A549 (cell line): ENCODE measurements at regions not wholly inside any gene's neighbourhood (a gene's known extent, or its start where the extent isn't known, plus 50 kb on each side); places are given as distances from the start of the nearest gene placed in this dataset.

Source experiments
- CTCF ChIP-seq: fragments of >200 bp; sonication (Bioruptor Twin); formaldehyde crosslinking; IDR thresholded peaks from 3 replicates; pipeline ENCODE4 v1.5.1; 2016
- EP300 ChIP-seq, 2 experiments: fragments of >200 bp; sonication (Bioruptor Twin); formaldehyde crosslinking; IDR thresholded peaks; 2 replicates in 1 of 2; 3 replicates in 1 of 2; pipeline ENCODE4 v1.6.1; 2016 to 2017
- FOXS1 ChIP-seq: fragments of 250-450 bp; sonication (Bioruptor Pico); IDR thresholded peaks from 2 replicates; pipeline ENCODE4 v1.5.0; 2020; ENCODE audit warnings: mild to moderate bottlenecking, moderate library complexity
- KDM1A ChIP-seq: fragments of 200-600 bp; sonication (generic); IDR thresholded peaks from 2 replicates; pipeline ENCODE4 v1.6.1; 2016; ENCODE audit warnings: low read depth, mild to moderate bottlenecking
- KDM5A ChIP-seq: fragments of 200-600 bp; sonication (generic); IDR thresholded peaks from 2 replicates; pipeline ENCODE4 v1.6.1; 2016; ENCODE audit warnings: antibody characterized with exemption, mild to moderate bottlenecking
- MYC ChIP-seq: IDR thresholded peaks from 2 replicates; pipeline ENCODE4 v1.6.1; 2012; ENCODE audit warnings: mild to moderate bottlenecking, inconsistent platforms, low read length, improper control_type of control experiment, borderline replicate concordance
- NR3C1 ChIP-seq: fragments of >200 bp; sonication (Bioruptor Twin); formaldehyde crosslinking; IDR thresholded peaks from 3 replicates; pipeline ENCODE4 v1.6.1; 2017
- POLR2A ChIP-seq: IDR thresholded peaks from 2 replicates; pipeline ENCODE4 v1.6.1; 2012; ENCODE audit warnings: mild to moderate bottlenecking, low read length
- REST ChIP-seq: fragments of 200-600 bp; sonication (generic); IDR thresholded peaks from 2 replicates; pipeline ENCODE4 v1.6.1; 2016; ENCODE audit warnings: antibody characterized with exemption, mild to moderate bottlenecking, moderate library complexity
- ZNF302 ChIP-seq: fragments of 250-450 bp; sonication (Bioruptor Pico); IDR thresholded peaks from 2 replicates; pipeline ENCODE4 v1.9.0; 2021; ENCODE audit warnings: inconsistent platforms, mild to moderate bottlenecking, moderate library complexity

- no peak for TF ChIP-seq CTCF
- no peak for TF ChIP-seq POLR2A
- no peak for TF ChIP-seq MYC
- TF ChIP-seq REST, result no peak
- TF ChIP-seq KDM1A, result no peak
- no peak for TF ChIP-seq FOXS1 (CRISPR knock-in tag)
- no peak for TF ChIP-seq KDM5A
- no peak for TF ChIP-seq NR3C1
- no peak for TF ChIP-seq EP300 (IDR thresholded peaks at IDR 0.05)
- TF ChIP-seq ZNF302 (CRISPR knock-in tag), result no peak
Measured at GRCh38 chr3:194247350-194247740, 103.8 kb downstream of the CPN2 start.
